ENCODE measurements at regions not wholly inside any gene's neighbourhood (a gene's known extent, or its start where the extent isn't known, plus 50 kb on each side); places are given as distances from the start of the nearest gene placed in this dataset.

- H3K27ac ChIP-seq (ENCODE audit: low read depth, low read length) = no peak overlapping the region
- H4K20me1 ChIP-seq (replicated peaks in 1 of 2; ENCODE audit: control insufficient read depth in 1 of 2, insufficient read depth in 2 of 2, low read length in 2 of 2) = no peaks in the 10 kb centered on the region
- H3K27me3 ChIP-seq (replicated peaks in 1 of 4; ENCODE audit: control insufficient read depth in 3 of 4, extremely low read depth in 1 of 4, insufficient read depth in 3 of 4, low read length in 3 of 4) = no peaks in the 10 kb centered on the region
- H3K4me3 ChIP-seq (ENCODE audit: extremely low read depth in 1 of 4, insufficient read depth in 2 of 4, low read depth in 3 of 4, low read length in 4 of 4) = no peak overlapping the region
- peaks cover 0 to 2% (median 0%) of the 10 kb centered on the region in 4 experiments; a peak in 1 of 7 replicates for H3K4me1 ChIP-seq (replicated peaks in 1 of 4; ENCODE audit: control insufficient read depth in 3 of 4, insufficient read depth in 4 of 4, low read length in 3 of 4)
- no peak overlapping the region for H2BK120ac ChIP-seq (replicated peaks; ENCODE audit: low read depth, low read length)
- no peak overlapping the region for H3K9ac ChIP-seq (replicated peaks in 1 of 4; ENCODE audit: extremely low read depth in 1 of 4, low read depth in 3 of 4, low read length in 3 of 4)
- no peak overlapping the region for H4K5ac ChIP-seq (ENCODE audit: insufficient read length, low read depth, low read length)
- no peak overlapping the region for H2BK5ac ChIP-seq (ENCODE audit: low read depth, low read length)
- H3K9me3 ChIP-seq (ENCODE audit: insufficient read depth in 2 of 2, low read depth in 1 of 2, low read length in 1 of 2) = 0 out of 4 replicates have a peak, but pooled peaks cover 0 to 6% of the 10 kb centered on the region in 2 experiments
- no peak overlapping the region for H3K56ac ChIP-seq (replicated peaks; ENCODE audit: insufficient read length, low read depth, low read length)
- ChIA-PET CTCF (ENCODE audit: partially characterized antibody) (no interaction called here), POLR2A (ENCODE audit: partially characterized antibody) (no interaction called here)
- H2BK20ac ChIP-seq (ENCODE audit: low read length) = no peak overlapping the region
- H3K23ac ChIP-seq (ENCODE audit: insufficient read length) = no peak overlapping the region
- H3K14ac ChIP-seq (ENCODE audit: insufficient read length) = no peak overlapping the region
- no peak overlapping the region for H2BK12ac ChIP-seq (ENCODE audit: low read depth, low read length)
- no peak overlapping the region for H4K8ac ChIP-seq (ENCODE audit: extremely low read depth, insufficient read depth, low read length)
- no peak overlapping the region for H2AFZ ChIP-seq (ENCODE audit: low read length)
- H3K23me2 ChIP-seq (ENCODE audit: low read depth, low read length) = no peaks in the 10 kb centered on the region
- no peak overlapping the region for H2BK15ac ChIP-seq (ENCODE audit: low read length)
- no peaks in the 10 kb centered on the region for H3K79me1 ChIP-seq (ENCODE audit: low read depth, low read length)
- H3K4me2 ChIP-seq (ENCODE audit: insufficient read depth in 1 of 2, low read depth in 2 of 2, low read length in 2 of 2) = no peak overlapping the region
- H3K36me3 ChIP-seq (ENCODE audit: control insufficient read depth in 2 of 4, insufficient read depth in 4 of 4, low read length in 3 of 4) = no peaks in the 10 kb centered on the region
- FAIRE-seq (no peak), DNase-seq (ENCODE audit: low read depth in 1 of 2, low spot score in 2 of 2) (no peak)
- H3K4ac ChIP-seq (replicated peaks; ENCODE audit: insufficient read length, low read depth, low read length) = no peak overlapping the region
- no peak overlapping the region for H2AK5ac ChIP-seq (ENCODE audit: low read depth, low read length)
- H3K18ac ChIP-seq (ENCODE audit: extremely low read depth, low read length) = no peak overlapping the region
- no peak overlapping the region for H4K91ac ChIP-seq (replicated peaks; ENCODE audit: insufficient read length, low read length)
- no peaks in the 10 kb centered on the region for H3K79me2 ChIP-seq (ENCODE audit: control insufficient read depth in 1 of 2, insufficient read depth in 2 of 2, low read length in 2 of 2)
- WGBS, 2 experiments (ENCODE audit: extremely low coverage in 1 of 2, insufficient coverage in 1 of 2, insufficient read length in 1 of 2, insufficient replicate concordance in 2 of 2, low coverage in 1 of 2, low lambda C conversion rate in 2 of 2, missing lambda C conversion rate in 1 of 2) = 87% methylated on average over 2 of the region's 2 CpGs; no CpG with 5 or more reads in 1 of the 2 experiments
- no peak for TF ChIP-seq CHD7 (IDR thresholded peaks at IDR 0.05; ENCODE audit: insufficient replicate concordance, low read length)
Observed at GRCh38 chr18:60982329-60982695, 350.9 kb upstream of the CDH20 start.

All from H1 (cell line).